Left ventricle myocardium inferior (tissue), 1 donor: ENCODE measurements at regions not wholly inside any gene's neighbourhood (a gene's known extent, or its start where the extent isn't known, plus 50 kb on each side); places are given as distances from the start of the nearest gene placed in this dataset.

Experiments used
- DNase-seq: peaks from one replicate; pipeline ENCODE4 v3.0.0-alpha.2; 2020
- H3K27ac ChIP-seq: fragments of 200-600 bp; replicated peaks from 2 replicates; pipeline ENCODE4 v1.8.0; 2021
- H3K27me3 ChIP-seq: fragments of 200-600 bp; 2 replicates; pipeline ENCODE4 v1.8.0; 2021; ENCODE audit warnings: low read depth
- H3K36me3 ChIP-seq: fragments of 200-600 bp; 2 replicates; pipeline ENCODE4 v1.8.0; 2021
- H3K4me1 ChIP-seq: fragments of 200-600 bp; 2 replicates; pipeline ENCODE4 v1.8.0; 2021
- H3K4me3 ChIP-seq: fragments of 200-600 bp; 2 replicates; pipeline ENCODE4 v1.8.0; 2021; ENCODE audit warnings: mild to moderate bottlenecking, moderate library complexity
- H3K9me3 ChIP-seq: fragments of 200-600 bp; replicated peaks from 2 replicates; pipeline ENCODE4 v1.8.0; 2021
- intact Hi-C: fragments of 100-400 bp; cut with micrococcal nuclease; formaldehyde crosslinking; loops from one replicate; pipeline ENCODE4 v1.11.0; 2022
- TF ChIP-seq, protein P1 (sequence below): fragments of 200-600 bp; IDR thresholded peaks from 2 replicates; pipeline ENCODE4 v1.8.0; 2021; ENCODE audit warnings: antibody characterized with exemption, mild to moderate bottlenecking, borderline replicate concordance
- donor health status: DM: no; HTN: yes; CAD: no; lungs with severe emphysema.

- H3K9me3 ChIP-seq: no peaks in the 10 kb centered on the region
- intact Hi-C loops: no loop called here
- no peak for DNase-seq
- no peak overlapping the region for H3K4me3 ChIP-seq
- no peaks in the 10 kb centered on the region for H3K36me3 ChIP-seq
- H3K27me3 ChIP-seq: no peaks in the 10 kb centered on the region
- TF ChIP-seq, protein P1, sequence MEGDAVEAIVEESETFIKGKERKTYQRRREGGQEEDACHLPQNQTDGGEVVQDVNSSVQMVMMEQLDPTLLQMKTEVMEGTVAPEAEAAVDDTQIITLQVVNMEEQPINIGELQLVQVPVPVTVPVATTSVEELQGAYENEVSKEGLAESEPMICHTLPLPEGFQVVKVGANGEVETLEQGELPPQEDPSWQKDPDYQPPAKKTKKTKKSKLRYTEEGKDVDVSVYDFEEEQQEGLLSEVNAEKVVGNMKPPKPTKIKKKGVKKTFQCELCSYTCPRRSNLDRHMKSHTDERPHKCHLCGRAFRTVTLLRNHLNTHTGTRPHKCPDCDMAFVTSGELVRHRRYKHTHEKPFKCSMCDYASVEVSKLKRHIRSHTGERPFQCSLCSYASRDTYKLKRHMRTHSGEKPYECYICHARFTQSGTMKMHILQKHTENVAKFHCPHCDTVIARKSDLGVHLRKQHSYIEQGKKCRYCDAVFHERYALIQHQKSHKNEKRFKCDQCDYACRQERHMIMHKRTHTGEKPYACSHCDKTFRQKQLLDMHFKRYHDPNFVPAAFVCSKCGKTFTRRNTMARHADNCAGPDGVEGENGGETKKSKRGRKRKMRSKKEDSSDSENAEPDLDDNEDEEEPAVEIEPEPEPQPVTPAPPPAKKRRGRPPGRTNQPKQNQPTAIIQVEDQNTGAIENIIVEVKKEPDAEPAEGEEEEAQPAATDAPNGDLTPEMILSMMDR: no peak
- H3K27ac ChIP-seq: no peak overlapping the region
- H3K4me1 ChIP-seq: peaks cover 20% of the 10 kb centered on the region
Observed at GRCh38 chr2:236886456-236886855, 199.2 kb upstream of the COPS8 start.

DNA sequence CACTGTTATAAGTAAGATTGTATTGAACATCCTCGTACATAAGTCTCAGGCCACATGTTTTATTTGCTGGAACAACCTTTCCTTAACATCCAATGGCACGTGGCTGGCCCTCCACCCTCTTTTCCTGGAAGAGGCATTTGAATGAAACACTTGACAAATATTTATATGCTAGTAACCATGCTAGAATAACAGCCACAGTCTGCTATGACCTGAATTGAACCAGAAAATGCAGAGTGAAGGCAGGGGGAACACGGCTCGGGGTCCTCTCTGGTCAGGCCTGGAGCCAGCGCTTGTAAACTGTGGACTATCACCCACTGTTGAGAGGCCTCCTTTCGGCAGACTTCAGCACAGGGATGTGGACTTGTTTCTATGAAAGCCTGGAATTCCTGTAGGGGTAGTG, 198.2 kb upstream of the COPS8 start:
- TF ChIP-seq, protein P1: no peak
- H3K27me3 ChIP-seq: no peaks in the 10 kb centered on the region
- no peak overlapping the region for H3K4me3 ChIP-seq
- H3K9me3 ChIP-seq: no peaks in the 10 kb centered on the region
- no peaks in the 10 kb centered on the region for H3K36me3 ChIP-seq
- no peak for DNase-seq
- intact Hi-C loops: no loop called here
- H3K4me1 ChIP-seq: peaks cover 20% of the 10 kb centered on the region
- H3K27ac ChIP-seq: peak overlapping the region; percentile 69

DNA sequence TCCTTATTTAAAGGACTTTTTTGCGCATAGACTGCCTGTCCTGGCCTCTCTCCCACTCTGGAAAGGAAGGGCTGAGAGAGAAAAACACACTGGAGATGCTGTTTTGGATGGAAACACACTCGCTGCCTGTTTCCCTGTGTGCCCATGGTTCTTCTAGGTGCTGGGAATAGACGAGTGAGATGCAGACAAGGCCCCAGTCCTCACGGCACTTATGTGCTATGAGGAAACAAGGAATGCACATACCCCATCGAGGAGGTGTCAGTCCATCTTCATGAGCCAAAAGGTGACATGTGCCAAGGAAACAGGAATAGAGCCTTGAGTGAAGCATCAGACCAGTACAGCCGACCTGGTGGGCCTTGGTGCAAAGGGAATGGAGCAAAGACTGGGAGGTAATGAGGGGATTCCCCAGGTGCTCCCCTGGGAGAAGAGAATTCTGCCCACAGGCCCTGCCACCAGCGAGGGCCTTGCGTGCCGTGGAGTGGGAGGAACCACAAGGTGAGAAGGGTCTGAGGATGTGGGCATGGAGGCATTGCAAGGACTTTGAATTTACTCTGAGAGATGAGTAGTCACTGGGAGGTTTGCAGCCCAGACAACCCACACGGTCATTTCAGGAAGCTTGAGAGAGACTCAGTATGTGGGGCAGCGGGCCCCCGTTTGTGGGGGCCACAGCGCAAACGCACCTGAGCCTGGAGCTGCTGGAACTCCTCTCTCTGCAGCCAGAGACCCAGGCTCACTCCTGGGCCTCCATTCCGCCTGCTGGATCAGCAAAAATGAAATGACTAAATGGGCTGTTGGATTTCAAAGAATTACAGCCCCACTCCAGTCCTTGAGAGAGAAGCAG, 197.5 kb upstream of the COPS8 start:
- Histone ChIP-seq H3K9me3 (no peaks in the 10 kb centered on the region), H3K36me3 (no peaks in the 10 kb centered on the region), H3K27ac (peak overlapping the region; percentile 69), H3K4me1 (peaks cover 20% of the 10 kb centered on the region), H3K27me3 (no peaks in the 10 kb centered on the region), H3K4me3 (no peak overlapping the region)
- no peak for DNase-seq
- TF ChIP-seq, protein P1: no peak
- intact Hi-C loops: no loop called here

GRCh38 chr2:236888794-236889780, 196.6 kb upstream of the COPS8 start:
- H3K27me3 ChIP-seq: no peaks in the 10 kb centered on the region
- intact Hi-C loops: no loop called here
- H3K4me1 ChIP-seq: peaks cover 20% of the 10 kb centered on the region
- H3K27ac ChIP-seq: peak overlapping the region; percentile 69
- H3K9me3 ChIP-seq: no peaks in the 10 kb centered on the region
- TF ChIP-seq, protein P1: no peak
- no peaks in the 10 kb centered on the region for H3K36me3 ChIP-seq
- no peak overlapping the region for H3K4me3 ChIP-seq
- DNase-seq: no peak

- Histone ChIP-seq H3K27ac (peak overlapping the region; percentile 69), H3K9me3 (no peaks in the 10 kb centered on the region)
- TF ChIP-seq, protein P1: no peak
Observed at GRCh38 chr2:236889791-236890704, 195.6 kb upstream of the COPS8 start.

More at GRCh38 chr2:236889791-236890704, 195.6 kb upstream of the COPS8 start:
- DNase-seq: no peak
- peaks cover 20% of the 10 kb centered on the region for H3K4me1 ChIP-seq
- H3K4me3 ChIP-seq: no peak overlapping the region
- intact Hi-C loops: no loop called here
- no peaks in the 10 kb centered on the region for H3K36me3 ChIP-seq
- H3K27me3 ChIP-seq: no peaks in the 10 kb centered on the region
